Aorta (tissue), 5 donors: ENCODE measurements at regions not wholly inside any gene's neighbourhood (a gene's known extent, or its start where the extent isn't known, plus 50 kb on each side); places are given as distances from the start of the nearest gene placed in this dataset.
"Not testable (repeated sequence)": the region's sequence is repeated elsewhere in the genome, so short reads cannot be mapped to it uniquely, and the experiment has no call there.

Source experiments
- ATAC-seq: fragments of 200-7000 bp; cut with Tn5 transposase; one replicate; pipeline ENCODE4 v1.9.1; 2022; ENCODE audit warnings: moderate library complexity; ENCODE audit not compliant: low FRiP score
- DNase-seq, 2 donors: peaks; one replicate each; pipeline ENCODE4 v3.0.0-alpha.2; 2020
- H3K27ac ChIP-seq, 2 donors: one replicate each; pipeline ENCODE4 v1.5.1; 2013; ENCODE audit warnings: low read length in 2 of 2, mild to moderate bottlenecking in 2 of 2, moderate library complexity in 2 of 2, control low read depth in 1 of 2, inconsistent platforms in 1 of 2, low read depth in 1 of 2
- H3K27me3 ChIP-seq, 2 donors: one replicate each; pipeline ENCODE4 v1.6.1; 2013; ENCODE audit warnings: control low read depth in 1 of 2, low read length in 1 of 2, mild to moderate bottlenecking in 1 of 2, moderate library complexity in 1 of 2; ENCODE audit not compliant: insufficient read depth in 2 of 2, control insufficient read depth in 1 of 2
- H3K36me3 ChIP-seq, 2 donors: one replicate each; pipeline ENCODE4 v1.6.1; 2013; ENCODE audit warnings: control low read depth in 1 of 2, low read length in 1 of 2, mild to moderate bottlenecking in 1 of 2; ENCODE audit not compliant: insufficient read depth in 2 of 2, control insufficient read depth in 1 of 2
- H3K4me1 ChIP-seq, 2 donors: one replicate each; pipeline ENCODE4 v1.6.1; 2013; ENCODE audit warnings: low read length in 2 of 2, control low read depth in 1 of 2, mild to moderate bottlenecking in 1 of 2, moderate library complexity in 1 of 2; ENCODE audit not compliant: insufficient read depth in 2 of 2, control insufficient read depth in 1 of 2
- H3K4me3 ChIP-seq, 2 donors: one replicate each; pipeline ENCODE4 v1.5.1; 2013; ENCODE audit warnings: low read length in 2 of 2, control low read depth in 1 of 2, mild to moderate bottlenecking in 1 of 2
- H3K9me3 ChIP-seq: one replicate; pipeline ENCODE4 v1.6.1; 2013; ENCODE audit warnings: mild to moderate bottlenecking, low read length; ENCODE audit not compliant: control insufficient read depth
- whole genome bisulfite sequencing, 2 donors: extraction: QIAGEN DNeasy Blood & Tissue Kit; methylation state at CpG; one replicate each; pipeline ENCODE4 v1.1.7; 2013; 5-methylcytosine and 5-hydroxymethylcytosine counted together
- intact Hi-C, 2 donors: fragments of 100-400 bp; cut with DNase I; formaldehyde crosslinking; loops; one replicate each; pipeline versions ENCODE4 v1.14.2 to v1.15.0; 2022
- donor health status: healthy with polysubstance abuse.
- donor health status: Bipolar disorder and iron deficiency.
- donor health status: DM: no; HTN: no; CAD: no.
- donor health status: DM: no; HTN: no; CAD: no.
- donor health status: DM: yes; HTN: yes; CAD: no.

DNA sequence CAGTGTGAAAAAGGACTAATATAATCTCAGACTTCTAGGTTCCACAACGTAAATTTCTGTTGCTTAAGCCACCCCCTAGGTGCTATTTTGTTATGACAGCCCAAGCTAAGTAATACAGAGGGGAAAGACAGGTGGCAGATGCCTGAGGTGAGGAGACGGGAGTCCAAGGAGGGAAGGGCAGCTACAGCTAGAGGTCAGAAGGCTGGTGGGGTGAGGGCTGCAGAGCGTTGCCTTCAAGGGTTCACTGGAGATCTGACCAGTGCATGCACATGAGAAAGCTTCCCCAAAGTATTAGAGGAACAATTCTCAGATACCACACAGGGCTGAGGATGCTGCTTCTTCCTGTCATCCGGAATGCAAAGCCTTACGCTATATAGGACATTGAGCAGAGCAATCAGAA lies 104.7 kb upstream of the IRX4 start:
- Histone ChIP-seq H3K9me3 (peaks cover 11% of the 10 kb centered on the region), H3K27ac (no peak overlapping the region), H3K4me1 (no peaks in the 10 kb centered on the region), H3K27me3 (no peaks in the 10 kb centered on the region), H3K4me3 (no peak overlapping the region), H3K36me3 (no peaks in the 10 kb centered on the region)
- intact Hi-C loops = no loop called here
- WGBS, 2 donors = 73 to 77% methylated on average over 5 of the region's 5 CpGs
- DNase-seq (no peak), ATAC-seq (no peak)

DNA sequence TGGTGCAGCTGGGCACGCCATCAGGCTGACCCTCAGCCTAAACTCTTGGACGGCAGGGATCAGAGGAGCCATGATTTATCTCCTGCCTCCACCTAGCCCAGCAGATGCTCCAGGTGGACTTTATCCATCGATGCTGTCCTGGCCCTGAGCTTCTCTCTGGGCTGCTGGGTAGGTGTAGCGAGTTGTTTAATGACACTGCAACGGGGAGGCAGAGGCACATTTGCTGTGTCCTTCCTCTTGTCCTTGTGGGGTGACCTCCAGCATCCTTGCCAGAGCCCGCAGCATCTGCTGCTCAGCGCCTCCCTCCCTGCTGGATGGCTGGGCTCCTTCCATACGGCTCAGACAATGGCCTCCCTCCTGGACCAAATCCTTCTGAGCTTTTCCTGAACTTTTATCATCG lies 103.1 kb upstream of the IRX4 start:
- intact Hi-C loops = no loop called here

DNA sequence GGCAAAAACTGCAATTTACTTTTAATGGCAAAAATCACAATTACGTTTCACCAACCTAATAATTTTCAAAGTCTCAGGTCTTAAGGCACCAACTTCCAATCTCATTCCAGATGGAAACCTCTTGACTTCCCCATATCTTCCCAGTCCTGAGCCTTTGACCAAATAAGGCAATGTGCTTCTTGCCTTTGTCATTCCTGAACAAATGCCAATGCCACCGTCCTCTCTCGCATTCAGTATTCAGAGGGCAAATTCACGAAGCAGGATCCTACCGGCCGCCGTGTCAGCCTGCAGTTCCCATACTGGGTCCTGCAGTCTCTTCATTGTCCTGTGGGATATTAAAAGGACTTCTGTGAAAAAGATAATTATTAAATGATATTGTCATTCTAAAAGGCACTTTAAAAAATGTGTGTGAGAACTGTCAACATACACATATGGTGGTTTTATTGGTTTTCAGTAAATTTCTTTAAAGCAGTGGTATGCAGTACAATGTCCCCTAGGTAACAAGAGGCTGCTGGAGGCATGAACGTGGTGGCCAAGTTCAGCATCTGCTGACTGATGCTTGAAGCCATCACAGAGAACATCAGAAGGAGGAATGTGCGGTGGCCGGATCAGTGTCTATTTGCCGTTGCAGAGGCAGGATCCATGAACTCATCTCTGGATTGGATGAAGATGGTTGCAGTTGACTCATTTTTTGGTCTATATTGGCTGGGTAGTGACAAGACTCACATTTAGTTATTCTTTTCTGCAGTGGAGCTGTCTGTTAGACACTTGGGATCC lies 101.4 kb upstream of the IRX4 start:
- WGBS, 2 donors = 64 to 73% methylated on average over 11 of the region's 11 CpGs
- no peaks in the 10 kb centered on the region for H3K4me1 ChIP-seq
- intact Hi-C loops = no loop called here

More for the DNA sequence above, 103.1 kb upstream of the IRX4 start:
- Histone ChIP-seq H3K4me1 (no peaks in the 10 kb centered on the region), H3K36me3 (no peaks in the 10 kb centered on the region), H3K9me3 (peaks cover 9% of the 10 kb centered on the region), H3K4me3 (no peak overlapping the region), H3K27me3 (no peaks in the 10 kb centered on the region), H3K27ac (no peak overlapping the region)
- DNase-seq (no peak), ATAC-seq (no peak)
- 78 to 80% methylated on average over 9 of the region's 9 CpGs for WGBS, 2 donors

GRCh38 chr5:1983401-1983800 lies 100.7 kb upstream of the IRX4 start:
- Histone ChIP-seq H3K4me3 (no peak overlapping the region), H3K27ac (no peak overlapping the region), H3K27me3 (no peaks in the 10 kb centered on the region), H3K36me3 (no peaks in the 10 kb centered on the region), H3K9me3 (peaks cover 8% of the 10 kb centered on the region), H3K4me1 (no peaks in the 10 kb centered on the region)
- whole genome bisulfite sequencing, 2 donors = 92 to 93% methylated on average over 18 of the region's 18 CpGs
- ATAC-seq (no peak), DNase-seq (no peak)
- intact Hi-C loops = no loop called here

More for the DNA sequence above, 101.4 kb upstream of the IRX4 start:
- H3K27ac ChIP-seq = no peak overlapping the region
- ATAC-seq (no peak), DNase-seq (no peak)
- no peaks in the 10 kb centered on the region for H3K27me3 ChIP-seq
- peaks cover 8% of the 10 kb centered on the region for H3K9me3 ChIP-seq
- no peak overlapping the region for H3K4me3 ChIP-seq
- no peaks in the 10 kb centered on the region for H3K36me3 ChIP-seq

DNA sequence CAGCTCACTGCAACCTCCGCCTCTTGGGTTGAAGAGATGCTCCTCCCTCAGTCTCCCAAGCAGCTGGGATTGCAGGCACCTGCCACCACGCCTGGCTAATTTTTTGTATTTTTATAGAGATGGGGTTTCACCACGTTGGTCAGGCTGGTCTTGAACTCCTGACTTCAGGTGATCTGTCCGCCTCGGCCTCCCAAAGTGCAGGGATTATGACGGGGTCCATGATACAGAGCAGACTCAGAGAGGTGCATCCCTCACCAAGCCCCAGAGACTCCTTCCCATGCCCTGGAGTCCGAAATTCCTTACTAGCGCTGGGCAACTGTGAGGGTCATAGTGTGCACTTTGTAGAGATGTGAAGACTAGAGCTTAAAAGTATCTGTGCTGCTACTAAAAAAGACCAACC lies 99.8 kb upstream of the IRX4 start:
- H3K9me3 ChIP-seq, H3K36me3 ChIP-seq, H3K4me1 ChIP-seq, DNase-seq, H3K27ac ChIP-seq, intact Hi-C loops, H3K4me3 ChIP-seq, H3K27me3 ChIP-seq, ATAC-seq: not testable (repeated sequence)
- WGBS, 2 donors = 75% methylated on average over 8 of the region's 8 CpGs

GRCh38 chr5:1975898-1976765 lies 93.4 kb upstream of the IRX4 start:
- DNase-seq = no peak
- ATAC-seq = no peak
- H3K27me3 ChIP-seq = no peaks in the 10 kb centered on the region
- WGBS, 2 donors = 64 to 65% methylated on average over 12 of the region's 12 CpGs
- no peak overlapping the region for H3K4me3 ChIP-seq
- intact Hi-C loops = no loop called here
- no peaks in the 10 kb centered on the region for H3K4me1 ChIP-seq
- no peak overlapping the region for H3K27ac ChIP-seq
- peaks cover 1% of the 10 kb centered on the region for H3K9me3 ChIP-seq
- H3K36me3 ChIP-seq = no peaks in the 10 kb centered on the region

DNA sequence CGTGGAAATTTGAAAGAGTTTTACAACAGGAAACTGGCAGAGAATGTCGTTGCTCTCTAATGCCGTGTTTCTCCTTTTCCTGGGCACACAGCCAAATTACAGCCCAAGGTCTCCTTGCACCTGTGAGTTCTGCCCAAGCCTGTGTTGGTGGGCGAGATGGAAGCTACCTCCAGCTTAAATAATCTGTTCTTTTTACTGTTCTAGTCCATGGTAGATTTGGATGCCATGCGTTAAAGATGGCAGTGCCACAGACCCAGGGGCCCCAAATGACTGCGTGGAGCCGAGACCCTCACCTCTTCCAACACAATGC lies 92.6 kb upstream of the IRX4 start:
- ATAC-seq = no peak
- Histone ChIP-seq H3K36me3 (no peaks in the 10 kb centered on the region), H3K27ac (no peak overlapping the region), H3K4me3 (no peak overlapping the region), H3K27me3 (no peaks in the 10 kb centered on the region), H3K9me3 (peaks cover 1% of the 10 kb centered on the region), H3K4me1 (no peaks in the 10 kb centered on the region)
- intact Hi-C loops = no loop called here
- 71 to 72% methylated on average over 7 of the region's 7 CpGs for WGBS, 2 donors
- DNase-seq = no peak

GRCh38 chr5:1974501-1975405 lies 92.0 kb upstream of the IRX4 start:
- ATAC-seq (no peak), DNase-seq (no peak)
- Histone ChIP-seq H3K36me3 (no peaks in the 10 kb centered on the region), H3K4me1 (no peaks in the 10 kb centered on the region), H3K9me3 (peaks cover 1% of the 10 kb centered on the region), H3K27me3 (no peaks in the 10 kb centered on the region), H3K27ac (no peak overlapping the region), H3K4me3 (no peak overlapping the region)
- 81 to 90% methylated on average over 18 of the region's 18 CpGs for WGBS, 2 donors
- intact Hi-C loops = no loop called here
